HTR-8/SVneo (cell line): ENCODE measurements at regions not wholly inside any gene's neighbourhood (a gene's known extent, or its start where the extent isn't known, plus 50 kb on each side); places are given as distances from the start of the nearest gene placed in this dataset.

ENCODE experiments used
- DNase-seq: peaks from one replicate; pipeline ENCODE4 v3.0.0; 2011; ENCODE audit warnings: low spot score, mixed read lengths; ENCODE audit not compliant: insufficient read length
- FAIRE-seq: peaks from 2 replicates; lab custom pipeline; 2011; peaks lifted over from hg19 to GRCh38; lab: Jason Lieb, UNC

GRCh38 chr3:73280746-73281145, 219.3 kb downstream of the EBLN2 start:
- no peak for FAIRE-seq
- no peak for DNase-seq

DNA sequence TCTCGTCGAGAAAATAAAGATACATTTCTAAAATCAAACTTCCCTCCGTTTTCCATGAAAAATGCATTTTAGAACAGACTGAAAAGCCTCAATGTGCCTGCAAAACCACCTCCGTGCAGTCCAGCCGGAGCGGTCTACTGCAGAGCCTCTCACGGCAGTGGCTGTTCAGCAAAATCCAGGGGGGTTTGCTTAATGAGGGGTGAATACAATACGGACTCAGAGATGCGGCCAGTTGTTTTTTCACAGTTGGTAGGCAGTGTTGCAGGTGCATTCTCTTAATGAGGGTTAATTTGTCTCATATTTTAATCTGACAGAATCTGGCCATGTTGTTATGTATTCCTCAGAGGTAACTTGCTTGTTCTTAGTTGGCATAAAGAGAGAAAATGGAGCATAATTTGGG, 223.0 kb downstream of the EBLN2 start:
- FAIRE-seq = no peak
- no peak for DNase-seq

DNA sequence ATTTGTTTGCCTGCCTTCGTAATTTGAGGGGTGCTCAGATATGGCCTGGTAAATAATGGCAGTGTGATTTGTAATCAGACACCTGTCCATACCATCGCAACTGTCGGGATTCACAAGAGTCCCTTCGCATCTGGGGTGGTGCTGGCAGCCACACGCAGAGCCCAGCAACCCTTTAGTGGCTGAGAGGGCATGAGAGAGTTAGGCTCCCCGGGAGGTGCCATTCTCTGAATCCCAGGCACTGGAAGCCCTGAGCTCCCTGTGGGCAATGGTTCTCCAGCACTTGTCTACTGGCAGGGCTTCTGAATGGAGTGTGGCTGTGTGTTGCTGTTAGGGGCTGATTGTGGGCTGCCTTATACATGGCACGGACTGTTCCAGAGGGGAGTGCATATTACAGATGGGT, 230.1 kb downstream of the EBLN2 start:
- FAIRE-seq (no peak), DNase-seq (no peak)

DNA sequence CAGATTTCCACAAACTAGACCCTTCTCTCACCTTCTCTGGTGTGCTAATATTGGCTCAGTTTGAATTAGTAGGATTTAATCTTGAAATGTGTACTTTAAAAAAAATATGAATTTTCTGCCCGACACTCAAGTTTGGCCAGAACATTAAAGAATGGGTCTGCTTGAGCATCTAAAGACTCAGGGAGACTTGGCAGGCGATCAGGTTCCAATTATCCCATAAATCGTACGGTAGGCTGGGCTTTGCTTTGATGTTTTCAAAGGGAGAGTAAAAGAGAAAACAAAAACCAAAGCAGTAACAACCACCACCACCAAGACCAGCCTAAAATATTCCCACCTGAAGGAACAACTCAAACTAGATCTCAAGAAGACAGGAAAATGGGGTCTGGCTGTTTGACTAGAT, 230.8 kb downstream of the EBLN2 start:
- FAIRE-seq = no peak

GRCh38 chr3:73294537-73294936, 233.1 kb downstream of the EBLN2 start:
- FAIRE-seq (no peak), DNase-seq (no peak)

More for the DNA sequence above, 230.8 kb downstream of the EBLN2 start:
- DNase-seq = no peak

DNA sequence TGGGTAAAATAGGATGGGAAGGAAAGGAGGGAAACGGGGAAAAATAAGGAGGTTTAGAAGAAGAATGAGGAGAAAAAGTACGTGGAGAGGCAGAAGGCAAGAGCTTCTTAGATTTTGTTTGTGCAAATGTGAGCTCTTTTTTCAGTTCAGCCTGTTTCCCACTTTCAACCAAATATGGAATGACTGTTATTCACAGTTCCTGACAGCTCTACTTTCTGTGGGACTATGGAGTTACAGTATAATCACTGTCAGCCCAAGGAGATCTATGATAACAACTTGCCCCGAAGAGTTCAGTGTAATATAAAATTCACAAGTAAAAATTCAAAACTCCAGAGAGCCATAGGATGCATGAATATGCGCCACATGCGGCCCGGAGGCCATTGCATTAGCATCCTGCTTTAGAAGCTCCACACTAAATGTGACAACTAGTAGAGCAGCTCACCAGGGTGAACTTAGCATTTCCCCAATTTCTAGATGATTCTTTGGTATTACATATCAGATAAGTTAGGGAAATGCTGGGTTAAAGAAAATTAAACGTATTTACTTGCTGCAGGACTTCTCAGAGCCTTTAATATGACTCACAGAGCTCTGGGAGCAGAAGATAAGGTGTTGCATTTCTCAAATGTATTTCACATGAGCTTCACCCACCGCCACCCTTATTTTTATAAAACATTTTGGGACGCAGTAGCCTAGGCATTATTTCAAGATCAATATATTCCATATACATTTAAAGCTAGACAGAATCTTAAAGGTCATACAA, 234.6 kb downstream of the EBLN2 start:
- DNase-seq = no peak
- no peak for FAIRE-seq

DNA sequence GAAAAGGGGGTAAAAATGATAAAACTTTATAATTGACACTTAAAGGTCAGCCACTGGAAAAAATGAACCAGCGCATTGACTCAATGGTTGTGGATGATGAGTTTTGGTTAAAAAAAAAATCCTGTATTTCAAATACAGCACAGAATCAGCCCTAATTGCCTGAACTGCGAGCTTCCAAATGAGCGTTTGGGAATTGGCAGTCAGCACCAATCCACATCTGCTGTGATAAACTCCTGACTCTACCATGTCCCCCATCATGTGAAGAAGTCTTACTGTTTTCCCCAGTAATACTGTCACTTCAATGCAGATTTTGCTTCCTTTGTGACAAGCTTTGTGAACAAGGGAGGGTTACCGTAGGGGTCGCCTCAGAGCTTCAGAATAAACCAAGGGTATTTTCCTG, 235.4 kb downstream of the EBLN2 start:
- DNase-seq (no peak), FAIRE-seq (no peak)

GRCh38 chr3:73298243-73299183, 237.1 kb downstream of the EBLN2 start:
- no peak for FAIRE-seq
- DNase-seq = no peak

GRCh38 chr3:73299184-73299691, 237.8 kb downstream of the EBLN2 start:
- no peak for DNase-seq
- no peak for FAIRE-seq

GRCh38 chr3:73314151-73314951, 252.9 kb downstream of the EBLN2 start:
- FAIRE-seq (no peak), DNase-seq (no peak)

DNA sequence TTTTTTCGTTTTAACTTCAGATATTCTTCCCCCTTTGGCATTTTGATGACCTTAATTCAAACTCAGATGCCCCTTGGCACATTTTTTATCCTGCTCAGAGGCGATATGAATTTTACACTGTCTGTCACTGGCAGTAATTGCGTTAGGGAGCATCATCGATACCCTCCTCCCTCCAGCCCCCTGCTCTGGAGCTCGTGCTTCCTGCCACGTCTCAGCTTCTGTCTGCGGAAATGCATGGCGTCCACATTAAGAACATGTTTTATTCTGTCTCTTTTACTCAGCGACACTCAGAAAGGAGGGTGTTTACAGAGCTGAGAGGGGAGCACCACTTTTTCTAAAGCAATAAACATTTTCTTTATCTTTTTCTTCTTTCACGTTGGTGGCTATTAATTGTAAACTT, 254.2 kb downstream of the EBLN2 start:
- FAIRE-seq (no peak), DNase-seq (no peak)

DNA sequence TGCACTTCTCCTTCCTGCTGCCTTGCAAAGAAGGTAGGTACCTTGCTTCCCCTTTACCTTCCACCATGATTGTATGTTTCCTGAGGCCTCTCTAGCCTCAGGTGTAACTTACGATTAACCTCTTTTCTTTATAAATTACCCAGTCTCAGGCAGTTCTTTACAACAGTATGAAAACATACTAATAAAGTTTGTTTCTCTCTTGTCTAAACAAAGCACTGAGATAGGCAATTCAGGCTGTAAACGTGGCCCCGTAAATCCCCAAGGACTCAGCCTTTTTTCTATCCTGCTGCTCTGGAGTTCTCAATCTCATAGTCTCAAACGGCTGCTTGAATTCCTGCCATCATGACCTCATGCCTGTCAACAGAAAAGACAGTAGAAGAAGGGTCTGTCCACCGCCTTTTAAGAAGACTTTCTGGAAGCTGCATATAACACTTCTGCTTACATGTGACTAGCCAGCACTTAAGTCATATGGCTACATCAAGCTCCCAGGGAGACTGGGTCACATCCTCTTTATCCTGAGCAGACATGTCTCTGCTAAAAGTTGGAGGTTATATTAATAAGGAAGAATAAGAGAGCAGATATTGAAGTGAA, 257.8 kb downstream of the EBLN2 start:
- FAIRE-seq (no peak), DNase-seq (no peak)

DNA sequence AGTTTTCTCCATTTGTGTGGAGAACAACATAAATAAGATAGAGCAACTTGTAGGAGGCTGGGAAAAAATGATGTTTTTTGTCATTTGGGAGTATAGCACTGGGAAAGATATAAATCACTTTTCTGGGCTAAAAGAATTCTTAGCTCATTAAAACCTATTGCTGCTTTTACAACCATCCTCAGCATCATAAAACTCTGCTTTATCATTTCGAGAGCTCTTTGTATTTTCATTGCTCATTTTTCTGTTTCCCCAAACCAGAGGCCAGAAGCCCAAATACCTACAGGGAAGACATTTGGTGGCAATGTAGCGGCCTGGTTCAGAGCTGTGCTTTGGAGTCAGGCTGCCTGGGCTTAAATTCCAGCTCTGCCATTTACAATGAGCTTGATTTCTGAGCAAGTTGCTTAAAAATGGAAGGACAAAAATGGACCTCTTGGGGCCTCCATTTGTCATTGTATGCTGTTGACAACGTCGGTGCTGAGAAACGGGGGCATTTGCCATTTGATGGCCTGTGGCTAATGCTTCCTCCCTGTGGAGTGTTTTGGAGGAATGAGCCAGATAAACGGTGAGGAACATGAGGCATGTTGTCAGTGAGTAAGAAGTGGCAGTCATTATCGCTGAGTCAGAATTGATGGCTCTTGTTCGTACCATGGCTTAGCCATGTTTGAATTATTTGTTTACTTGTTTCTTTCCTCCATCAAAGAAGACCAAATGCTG, 260.0 kb downstream of the EBLN2 start:
- FAIRE-seq (no peak), DNase-seq (no peak)

DNA sequence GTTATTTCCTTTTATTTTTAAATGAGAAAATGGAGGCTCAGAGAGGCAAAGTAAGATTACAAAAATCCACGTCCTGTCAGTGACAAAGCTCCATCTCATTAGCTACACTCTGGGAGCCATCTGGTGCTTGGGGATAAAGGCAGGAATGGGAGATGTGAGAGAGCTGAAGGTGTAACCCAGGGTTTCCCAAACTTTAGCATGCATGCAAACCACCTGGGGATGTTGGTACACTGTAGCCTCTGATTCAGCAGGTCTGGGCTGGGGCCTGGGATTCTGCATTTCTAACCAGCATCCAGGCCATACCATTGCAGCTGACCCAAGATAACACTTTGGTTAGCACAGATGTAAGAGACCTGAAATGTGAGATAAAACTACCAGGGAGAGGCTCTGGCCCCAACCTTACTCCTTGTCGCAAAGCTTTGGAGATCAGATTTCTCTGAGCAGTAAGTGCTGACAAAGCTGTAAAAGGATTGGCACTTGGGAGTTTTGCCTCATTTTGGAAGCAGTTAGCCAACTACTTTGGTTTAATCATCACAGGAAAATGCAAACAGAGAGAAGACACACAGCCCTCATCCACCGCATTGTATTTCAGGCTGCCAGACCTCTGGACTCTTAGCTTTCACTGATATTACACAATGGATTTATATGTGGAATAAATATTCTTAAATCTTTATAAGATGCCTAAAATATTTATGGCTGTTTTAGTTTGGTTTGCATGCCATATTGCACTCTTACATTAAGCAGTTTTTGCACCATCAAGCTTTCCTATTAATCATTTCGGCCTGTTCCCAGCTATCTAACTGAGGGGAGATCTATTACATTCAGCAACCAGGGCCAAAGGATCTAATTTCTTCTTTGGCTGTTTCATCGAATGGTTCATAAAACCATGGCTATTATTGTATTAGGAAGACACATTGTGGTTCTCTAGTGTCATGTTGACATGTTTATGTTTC, 263.0 kb downstream of the EBLN2 start:
- FAIRE-seq = no peak

DNA sequence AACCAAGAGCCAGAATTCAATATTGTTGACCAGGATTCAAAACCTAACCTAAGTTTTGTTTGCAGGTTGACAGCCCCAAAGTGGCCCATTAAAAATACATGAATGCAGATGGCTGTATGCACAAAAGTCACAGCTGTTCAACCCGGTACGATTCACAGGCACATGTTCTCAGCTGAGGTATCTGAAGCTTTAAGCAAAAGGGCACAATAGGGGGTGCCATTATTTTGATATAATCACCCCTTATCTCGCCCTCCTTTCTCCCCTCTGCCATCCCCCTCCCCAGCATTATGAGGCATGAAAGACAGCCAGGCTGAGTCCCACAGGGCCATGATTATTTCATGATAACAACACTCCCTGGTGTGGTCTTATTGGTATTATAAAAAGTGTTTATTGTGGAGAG, 264.9 kb downstream of the EBLN2 start:
- DNase-seq (no peak), FAIRE-seq (no peak)

More for the DNA sequence above, 263.0 kb downstream of the EBLN2 start:
- DNase-seq = no peak

- DNase-seq = no peak
- no peak for FAIRE-seq
These were observed 265.6 kb downstream of the EBLN2 start for GRCh38 chr3:73327052-73327451.
